ENCODE measurements at regions not wholly inside any gene's neighbourhood (a gene's known extent, or its start where the extent isn't known, plus 50 kb on each side); places are given as distances from the start of the nearest gene placed in this dataset.

- TF ChIP-seq SIN3A (IDR thresholded peaks at IDR 0.05; ENCODE audit: borderline replicate concordance, insufficient read depth, low read length) (no peak), POLR2AphosphoS5 (IDR thresholded peaks at IDR 0.05; ENCODE audit: low read depth, low read length) (no peak), TAF1 (IDR thresholded peaks at IDR 0.05; ENCODE audit: borderline replicate concordance, insufficient read depth, low read length) (no peak), FOXP2 (optimal IDR thresholded peaks at IDR 0.05; ENCODE audit: borderline replicate concordance, extremely low read depth, extremely low read length, insufficient read depth) (no peak)
- TF ChIP-seq, protein P1, sequence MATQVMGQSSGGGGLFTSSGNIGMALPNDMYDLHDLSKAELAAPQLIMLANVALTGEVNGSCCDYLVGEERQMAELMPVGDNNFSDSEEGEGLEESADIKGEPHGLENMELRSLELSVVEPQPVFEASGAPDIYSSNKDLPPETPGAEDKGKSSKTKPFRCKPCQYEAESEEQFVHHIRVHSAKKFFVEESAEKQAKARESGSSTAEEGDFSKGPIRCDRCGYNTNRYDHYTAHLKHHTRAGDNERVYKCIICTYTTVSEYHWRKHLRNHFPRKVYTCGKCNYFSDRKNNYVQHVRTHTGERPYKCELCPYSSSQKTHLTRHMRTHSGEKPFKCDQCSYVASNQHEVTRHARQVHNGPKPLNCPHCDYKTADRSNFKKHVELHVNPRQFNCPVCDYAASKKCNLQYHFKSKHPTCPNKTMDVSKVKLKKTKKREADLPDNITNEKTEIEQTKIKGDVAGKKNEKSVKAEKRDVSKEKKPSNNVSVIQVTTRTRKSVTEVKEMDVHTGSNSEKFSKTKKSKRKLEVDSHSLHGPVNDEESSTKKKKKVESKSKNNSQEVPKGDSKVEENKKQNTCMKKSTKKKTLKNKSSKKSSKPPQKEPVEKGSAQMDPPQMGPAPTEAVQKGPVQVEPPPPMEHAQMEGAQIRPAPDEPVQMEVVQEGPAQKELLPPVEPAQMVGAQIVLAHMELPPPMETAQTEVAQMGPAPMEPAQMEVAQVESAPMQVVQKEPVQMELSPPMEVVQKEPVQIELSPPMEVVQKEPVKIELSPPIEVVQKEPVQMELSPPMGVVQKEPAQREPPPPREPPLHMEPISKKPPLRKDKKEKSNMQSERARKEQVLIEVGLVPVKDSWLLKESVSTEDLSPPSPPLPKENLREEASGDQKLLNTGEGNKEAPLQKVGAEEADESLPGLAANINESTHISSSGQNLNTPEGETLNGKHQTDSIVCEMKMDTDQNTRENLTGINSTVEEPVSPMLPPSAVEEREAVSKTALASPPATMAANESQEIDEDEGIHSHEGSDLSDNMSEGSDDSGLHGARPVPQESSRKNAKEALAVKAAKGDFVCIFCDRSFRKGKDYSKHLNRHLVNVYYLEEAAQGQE (IDR thresholded peaks at IDR 0.05; ENCODE audit: insufficient read depth in 1 of 2, low read depth in 2 of 2, low read length in 2 of 2): no peak
These were observed 2000.1 kb downstream of the EFNA5 start for GRCh38 chr5:105670596-105670995.

DNA sequence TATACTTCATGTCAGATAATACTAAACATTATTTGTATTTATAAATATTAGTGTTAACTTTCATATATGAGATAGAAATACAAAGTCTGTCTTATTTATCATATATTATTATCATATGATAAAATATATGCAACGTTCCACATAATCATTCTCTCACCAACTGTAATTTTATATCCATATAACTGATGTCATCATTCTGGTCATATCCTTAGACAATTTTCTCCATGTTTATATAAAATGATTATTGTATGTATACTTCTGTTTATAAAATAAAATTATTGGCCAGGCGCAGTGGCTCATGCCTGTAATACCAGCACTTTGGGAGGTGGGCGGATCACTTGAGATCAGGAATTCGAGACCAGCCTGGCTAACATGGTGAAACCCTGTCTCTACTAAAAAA is 2007.1 kb downstream of the EFNA5 start:
- TF ChIP-seq TAF1 (IDR thresholded peaks at IDR 0.05; ENCODE audit: borderline replicate concordance, insufficient read depth, low read length) (no peak), POLR2AphosphoS5 (IDR thresholded peaks at IDR 0.05; ENCODE audit: low read depth, low read length) (no peak), SIN3A (IDR thresholded peaks at IDR 0.05; ENCODE audit: borderline replicate concordance, insufficient read depth, low read length) (no peak), FOXP2 (optimal IDR thresholded peaks at IDR 0.05; ENCODE audit: borderline replicate concordance, extremely low read depth, extremely low read length, insufficient read depth) (no peak)
- TF ChIP-seq, protein P1 (IDR thresholded peaks at IDR 0.05; ENCODE audit: insufficient read depth in 1 of 2, low read depth in 2 of 2, low read length in 2 of 2): no peak

DNA sequence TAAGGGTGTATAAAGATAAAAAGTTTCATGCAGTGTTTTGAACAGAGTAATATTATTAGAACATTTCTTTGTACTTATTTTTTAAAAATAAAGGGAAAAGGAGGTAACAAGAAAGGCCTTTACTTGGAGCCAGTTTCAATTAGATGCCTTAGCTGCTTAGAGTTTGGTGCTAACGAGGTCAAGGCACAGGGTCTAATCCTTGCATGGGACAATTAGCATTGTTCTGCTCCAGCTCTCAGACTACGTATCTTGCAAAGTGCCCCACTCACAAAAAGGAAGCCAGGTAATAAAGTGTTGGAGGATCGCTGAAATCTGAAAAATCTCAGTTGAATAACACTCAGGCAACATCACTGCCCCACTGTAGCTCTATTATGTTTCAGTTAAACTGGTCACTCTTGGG is 2011.3 kb downstream of the EFNA5 start:
- no peak for TF ChIP-seq POLR2AphosphoS5 (IDR thresholded peaks at IDR 0.05; ENCODE audit: low read depth, low read length)
- no peak for TF ChIP-seq TAF1 (IDR thresholded peaks at IDR 0.05; ENCODE audit: borderline replicate concordance, insufficient read depth, low read length)
- TF ChIP-seq, protein P1 (IDR thresholded peaks at IDR 0.05; ENCODE audit: insufficient read depth in 1 of 2, low read depth in 2 of 2, low read length in 2 of 2): no peak
- no peak for TF ChIP-seq FOXP2 (optimal IDR thresholded peaks at IDR 0.05; ENCODE audit: borderline replicate concordance, extremely low read depth, extremely low read length, insufficient read depth)
- TF ChIP-seq SIN3A (IDR thresholded peaks at IDR 0.05; ENCODE audit: borderline replicate concordance, insufficient read depth, low read length): no peak

DNA sequence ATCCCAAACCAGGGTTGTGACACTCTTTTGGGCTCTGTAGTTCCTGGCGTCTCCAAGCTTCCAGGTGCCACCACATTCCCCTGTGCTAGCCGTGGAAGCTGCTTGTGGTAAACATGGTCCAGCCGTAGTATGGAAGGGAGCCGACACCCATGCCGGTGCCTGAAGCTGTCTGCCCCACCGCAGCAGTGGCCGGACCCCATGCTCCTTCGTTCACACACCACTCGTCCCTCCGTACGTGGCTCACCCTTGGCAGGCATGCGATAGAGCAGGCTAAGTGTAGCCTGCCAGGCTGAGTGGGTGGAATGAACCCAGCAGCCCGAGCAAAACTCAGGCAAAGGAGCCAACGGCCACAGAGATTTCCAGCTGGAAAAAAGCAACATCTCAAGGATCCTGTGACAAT is 2030.4 kb downstream of the EFNA5 start:
- TF ChIP-seq POLR2AphosphoS5 (IDR thresholded peaks at IDR 0.05; ENCODE audit: low read depth, low read length) (no peak), TAF1 (IDR thresholded peaks at IDR 0.05; ENCODE audit: borderline replicate concordance, insufficient read depth, low read length) (no peak), SIN3A (IDR thresholded peaks at IDR 0.05; ENCODE audit: borderline replicate concordance, insufficient read depth, low read length) (no peak), FOXP2 (optimal IDR thresholded peaks at IDR 0.05; ENCODE audit: borderline replicate concordance, extremely low read depth, extremely low read length, insufficient read depth) (no peak)
- TF ChIP-seq, protein P1 (IDR thresholded peaks at IDR 0.05; ENCODE audit: insufficient read depth in 1 of 2, low read depth in 2 of 2, low read length in 2 of 2): no peak

GRCh38 chr5:105639511-105639910 is 2031.2 kb downstream of the EFNA5 start:
- TF ChIP-seq FOXP2 (optimal IDR thresholded peaks at IDR 0.05; ENCODE audit: borderline replicate concordance, extremely low read depth, extremely low read length, insufficient read depth) (no peak), POLR2AphosphoS5 (IDR thresholded peaks at IDR 0.05; ENCODE audit: low read depth, low read length) (no peak), SIN3A (IDR thresholded peaks at IDR 0.05; ENCODE audit: borderline replicate concordance, insufficient read depth, low read length) (no peak), TAF1 (IDR thresholded peaks at IDR 0.05; ENCODE audit: borderline replicate concordance, insufficient read depth, low read length) (no peak)
- TF ChIP-seq, protein P1 (IDR thresholded peaks at IDR 0.05; ENCODE audit: insufficient read depth in 1 of 2, low read depth in 2 of 2, low read length in 2 of 2): no peak

All from PFSK-1 (cell line).